HG03280 (cell line): ENCODE measurements at regions not wholly inside any gene's neighbourhood (a gene's known extent, or its start where the extent isn't known, plus 50 kb on each side); places are given as distances from the start of the nearest gene placed in this dataset.
"Not testable (repeated sequence)": the region's sequence is repeated elsewhere in the genome, so short reads cannot be mapped to it uniquely, and the experiment has no call there.

Experiments used
- ATAC-seq: cut with Tn5 transposase; IDR thresholded peaks from one replicate; pipeline ENCODE4 v1.9.1; 2021; ENCODE audit warnings: mild to moderate bottlenecking, moderate library complexity; ENCODE audit not compliant: unreplicated experiment

DNA sequence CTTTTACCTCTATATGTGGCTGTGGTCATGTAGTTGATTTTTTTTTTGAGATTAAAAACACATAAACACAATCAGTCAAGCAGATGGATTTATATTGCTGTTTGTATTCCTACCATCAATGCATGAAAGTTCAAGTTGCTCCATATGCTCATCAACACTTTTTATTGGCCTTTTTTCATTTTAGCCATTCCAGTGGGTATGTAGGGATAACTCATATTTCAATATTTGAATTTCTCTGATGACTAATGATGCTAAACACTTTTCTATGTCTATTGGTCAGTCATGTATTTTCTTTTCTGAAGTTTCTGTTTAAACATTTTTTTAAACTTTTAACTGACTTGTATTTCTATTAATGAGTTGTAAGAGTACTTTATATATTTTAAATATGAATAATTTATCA lies 445.4 kb upstream of the RGMB start:
- ATAC-seq = no peak

DNA sequence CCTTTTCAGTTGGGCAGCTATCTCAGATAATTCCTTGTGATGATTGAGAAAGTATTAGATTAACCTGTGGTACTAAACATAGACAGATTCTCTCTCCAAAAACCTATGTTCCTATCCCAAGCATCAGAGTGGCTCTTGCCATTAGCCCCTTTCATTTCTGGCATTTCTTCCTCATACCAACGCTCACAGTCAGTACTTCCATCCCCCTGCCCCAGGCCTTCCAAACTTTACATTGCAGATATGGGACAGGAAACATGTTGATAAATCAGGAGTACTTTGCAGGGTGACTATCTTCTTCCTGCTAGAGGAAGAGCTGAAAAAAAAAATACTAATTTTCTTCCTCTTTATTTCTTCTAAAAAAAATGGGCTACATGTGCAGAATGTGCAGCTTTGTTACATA lies 442.6 kb upstream of the RGMB start:
- ATAC-seq = no peak

DNA sequence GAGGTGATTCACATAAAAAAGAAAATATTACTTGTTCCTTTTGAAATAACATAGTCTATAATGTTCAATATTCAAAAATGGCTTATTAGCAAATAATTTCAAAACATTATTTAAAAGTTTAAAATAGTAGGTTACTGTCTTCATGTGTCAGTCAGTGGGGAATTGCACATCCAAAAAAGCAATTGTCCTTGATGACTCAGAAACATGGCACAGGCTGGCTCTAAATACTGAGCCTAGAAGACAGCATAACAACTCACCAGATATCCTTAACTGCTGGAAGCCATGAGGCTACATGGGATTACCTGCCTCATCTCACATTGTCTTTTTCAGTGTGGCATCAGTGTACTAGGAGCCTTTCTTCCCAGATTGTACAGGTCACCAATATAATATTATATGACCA lies 439.5 kb upstream of the RGMB start:
- ATAC-seq = no peak

DNA sequence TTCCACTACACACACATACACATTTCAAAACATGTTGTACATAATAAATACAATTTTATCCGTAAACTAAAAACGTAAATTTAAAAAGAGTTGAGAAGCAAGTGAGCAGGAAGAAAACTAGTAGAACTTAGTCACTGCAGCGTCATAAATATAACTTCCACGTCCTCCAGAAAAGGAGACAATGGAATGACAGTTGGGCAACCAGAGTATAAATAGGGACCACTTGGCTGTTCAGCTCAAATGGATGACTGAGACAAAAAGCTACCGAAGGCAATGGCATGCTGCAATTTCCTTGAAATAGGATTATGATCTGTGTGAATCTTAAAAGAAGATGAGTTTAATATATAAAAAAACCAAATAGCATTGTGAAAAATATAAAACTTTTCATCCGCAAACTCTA lies 438.5 kb upstream of the RGMB start:
- ATAC-seq = no peak

DNA sequence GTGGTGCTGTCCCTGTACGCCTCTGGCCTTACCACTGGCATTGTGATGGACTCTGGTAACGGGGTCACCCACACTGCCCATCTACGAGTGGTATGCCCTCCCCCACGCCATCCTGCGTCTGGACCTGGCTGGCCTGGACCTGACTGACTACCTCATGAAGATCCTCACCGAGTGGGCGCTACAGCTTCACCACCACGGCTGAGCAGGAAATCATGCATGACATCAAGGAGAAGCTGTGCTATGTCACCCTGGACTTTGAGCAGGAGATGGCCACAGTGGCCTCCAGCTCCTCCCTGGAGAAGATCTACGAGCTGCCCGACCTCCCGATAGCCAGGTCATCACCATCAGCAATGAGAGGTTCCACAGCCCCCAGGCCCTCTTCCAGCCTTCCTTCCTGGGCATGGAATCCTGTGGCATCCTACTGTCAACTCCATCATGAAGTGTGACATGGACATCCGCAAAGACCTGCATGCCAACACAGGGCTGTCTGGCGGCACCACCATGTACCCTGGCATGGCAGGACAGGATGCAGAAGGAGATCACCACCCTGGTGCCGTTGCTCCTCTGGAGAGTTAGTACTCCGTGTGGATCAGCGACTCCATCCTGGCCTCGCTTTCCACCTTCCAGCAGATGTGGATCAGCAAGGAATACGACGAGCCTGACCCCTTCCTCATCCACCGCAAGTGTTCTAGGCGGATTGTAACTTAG lies 434.2 kb upstream of the RGMB start:
- ATAC-seq = no peak

DNA sequence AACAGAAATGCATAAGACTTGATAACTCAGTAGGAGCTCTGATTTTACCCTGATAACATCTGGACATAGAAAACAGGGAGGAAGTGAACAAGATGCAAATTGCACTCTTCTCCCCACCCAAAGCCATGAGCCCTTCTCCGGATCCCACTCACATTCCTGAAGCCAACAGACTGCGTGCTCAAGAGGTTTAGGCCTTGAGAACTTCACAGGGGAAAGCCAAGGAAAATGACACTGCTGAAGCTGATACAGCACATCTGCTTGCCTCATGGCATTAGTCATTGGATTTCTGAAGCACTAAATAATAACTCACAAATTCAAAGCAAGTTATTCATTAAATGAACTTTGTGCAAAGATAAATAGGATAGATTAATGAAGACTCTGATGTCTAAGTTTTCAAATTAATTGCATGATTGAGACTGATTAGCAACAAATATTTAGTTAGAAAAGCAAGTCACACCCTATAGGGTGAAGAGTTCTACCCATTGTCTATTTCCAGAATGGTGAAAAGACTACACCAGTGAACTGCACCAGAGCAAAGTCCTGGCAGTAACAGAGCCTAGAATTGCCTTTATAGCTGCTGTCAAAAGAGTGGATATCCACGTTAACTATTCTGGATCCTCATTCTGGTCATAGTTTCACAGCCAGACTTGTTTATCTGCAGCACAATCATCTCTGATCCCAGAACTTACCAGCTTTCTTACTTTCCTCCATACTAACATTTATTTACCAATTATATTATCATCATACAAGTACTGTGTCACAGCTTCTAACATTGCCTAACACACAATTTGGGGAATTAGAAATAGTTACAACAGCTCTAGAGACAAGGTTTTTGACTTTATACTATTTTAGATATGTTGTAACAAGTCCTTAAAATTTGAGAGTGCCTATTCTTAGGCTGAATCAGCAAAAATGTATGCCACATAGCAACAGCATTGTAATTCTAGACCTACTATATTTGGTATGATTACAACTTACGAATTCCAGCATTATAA lies 432.1 kb upstream of the RGMB start:
- ATAC-seq = no peak

DNA sequence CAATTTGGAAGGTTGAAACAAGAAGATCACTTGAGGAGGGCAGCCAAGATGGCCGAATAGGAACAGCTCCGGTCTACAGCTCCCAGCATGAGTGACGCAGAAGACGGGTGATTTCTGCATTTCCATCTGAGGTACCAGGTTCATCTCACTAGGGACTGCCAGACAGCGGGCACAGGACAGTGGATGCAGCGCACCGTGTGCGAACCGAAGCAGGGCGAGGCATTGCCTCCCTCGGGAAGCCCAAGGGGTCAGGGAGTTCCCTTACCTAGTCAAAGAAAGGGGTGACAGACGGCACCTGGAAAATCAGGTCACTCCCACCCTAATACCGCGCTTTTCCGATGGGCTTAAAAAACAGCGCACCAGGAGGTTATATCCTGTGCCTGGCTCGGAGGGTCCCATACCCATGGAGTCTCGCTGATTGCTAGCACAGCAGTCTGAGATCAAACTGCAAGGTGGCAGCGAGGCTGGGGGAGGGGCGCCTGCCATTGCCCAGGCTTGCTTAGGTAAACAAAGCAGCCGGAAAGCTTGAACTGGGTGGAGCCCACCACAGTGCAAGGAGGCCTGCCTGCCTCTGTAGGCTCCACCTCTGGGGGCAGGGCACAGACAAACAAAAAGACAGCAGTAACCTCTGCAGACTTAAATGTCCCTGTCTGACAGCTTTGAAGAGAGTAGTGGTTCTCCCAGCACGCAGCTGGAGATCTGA lies 430.4 kb upstream of the RGMB start:
- not testable (repeated sequence) for ATAC-seq

DNA sequence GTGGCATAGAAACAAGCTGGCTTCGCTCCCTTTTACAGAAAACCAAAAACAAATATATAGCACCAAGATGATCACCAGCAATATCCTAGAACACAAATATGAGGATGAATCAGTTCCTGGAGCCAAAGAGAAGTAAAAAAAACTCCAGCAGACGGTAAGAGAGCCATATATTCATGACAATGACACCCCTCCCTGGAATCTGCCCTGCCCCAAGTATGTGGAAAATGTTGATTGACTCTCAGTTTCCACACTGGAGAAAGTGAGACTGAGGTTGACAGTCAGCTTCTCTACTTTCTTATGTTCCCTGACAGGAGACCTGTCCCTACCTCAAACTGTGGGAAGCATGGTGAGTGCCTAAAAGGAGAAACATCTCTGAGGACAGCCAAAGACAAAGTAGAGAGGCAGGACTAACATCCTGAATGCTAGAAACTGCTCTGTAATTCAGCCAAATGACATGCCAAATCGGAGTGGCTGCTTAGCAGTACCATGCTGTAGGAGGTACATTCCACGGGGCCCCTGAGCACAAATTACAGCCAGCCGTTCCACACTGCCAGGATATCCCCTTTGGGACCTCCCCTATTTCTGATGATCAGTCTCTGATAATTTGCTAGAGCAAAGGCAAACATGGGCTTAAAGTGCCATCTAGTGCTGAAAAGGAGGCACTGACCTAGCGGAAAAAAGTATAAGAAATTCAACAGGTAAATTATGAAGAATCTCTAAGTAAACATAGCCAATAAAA lies 424.0 kb upstream of the RGMB start:
- no peak for ATAC-seq

DNA sequence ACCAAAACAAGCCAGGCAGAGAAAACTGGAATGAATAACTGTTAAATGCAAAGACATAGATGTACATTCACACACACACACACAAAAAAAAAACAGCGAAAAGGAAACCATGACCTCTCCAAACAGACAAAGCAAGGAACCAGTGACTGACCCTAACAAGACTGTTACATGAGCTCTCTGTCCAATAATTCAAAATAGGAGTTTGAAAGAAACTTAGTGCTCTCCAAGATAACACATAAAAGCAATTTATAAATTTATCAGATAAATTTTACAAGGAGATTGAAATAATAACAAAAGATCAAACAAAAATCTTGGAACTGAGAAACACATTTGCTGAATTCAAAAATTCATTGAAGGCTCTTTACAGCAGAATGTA lies 423.5 kb upstream of the RGMB start:
- no peak for ATAC-seq

DNA sequence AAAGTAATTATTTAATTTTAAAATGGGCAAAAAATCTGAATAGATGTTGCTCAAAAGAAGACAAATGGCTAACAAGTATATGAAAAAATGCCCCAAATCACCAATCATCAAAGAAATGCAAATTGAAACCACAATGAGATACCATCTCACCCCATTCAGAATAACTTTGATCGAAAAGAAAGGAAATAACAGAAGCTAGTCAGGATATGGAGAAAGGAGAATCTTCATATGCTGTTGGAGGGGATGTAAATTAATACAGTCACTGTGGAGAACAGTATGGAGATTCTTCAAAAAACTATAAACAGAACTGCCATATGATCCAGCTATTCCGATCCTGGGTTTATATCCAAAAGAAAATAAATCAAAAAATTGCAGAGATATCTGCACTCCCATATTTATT lies 418.5 kb upstream of the RGMB start:
- no peak for ATAC-seq

DNA sequence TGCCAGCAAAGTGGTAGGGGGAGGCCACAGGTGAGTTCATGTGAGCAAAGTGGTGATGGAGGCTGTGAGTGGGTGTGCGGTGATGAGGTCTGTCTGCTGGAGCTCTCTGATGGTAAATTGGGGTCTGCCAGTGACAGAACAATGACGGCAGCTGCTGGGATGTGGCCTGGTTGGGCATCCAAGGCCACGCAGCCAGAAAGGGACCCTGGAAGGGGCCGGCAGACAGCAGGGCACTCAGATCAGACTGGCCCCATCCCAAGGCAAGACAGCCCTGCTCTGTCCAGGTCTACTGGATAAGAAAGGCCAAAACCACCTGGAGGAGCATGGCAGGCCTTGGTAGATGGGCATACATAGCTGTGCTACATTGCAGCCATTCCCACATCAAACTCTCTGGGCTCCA lies 412.9 kb upstream of the RGMB start:
- no peak for ATAC-seq

DNA sequence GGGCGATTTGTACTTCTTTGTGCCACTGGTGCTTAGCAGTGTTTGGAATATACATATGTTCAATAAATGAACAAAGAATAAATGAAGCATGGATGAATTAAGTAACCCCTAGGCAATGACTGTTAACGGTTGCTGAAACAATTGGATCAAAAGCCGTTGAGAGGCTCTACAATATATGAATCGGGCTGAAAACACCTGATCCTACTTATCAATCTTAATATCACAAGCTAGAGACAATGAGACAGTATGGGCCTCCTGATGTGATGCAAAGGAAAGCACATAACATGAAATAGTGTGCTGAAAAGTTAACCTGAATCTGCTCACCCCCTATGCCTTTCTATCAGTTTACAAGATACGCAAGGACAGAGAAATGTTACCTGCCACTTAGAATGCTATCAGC lies 410.3 kb upstream of the RGMB start:
- ATAC-seq = no peak

DNA sequence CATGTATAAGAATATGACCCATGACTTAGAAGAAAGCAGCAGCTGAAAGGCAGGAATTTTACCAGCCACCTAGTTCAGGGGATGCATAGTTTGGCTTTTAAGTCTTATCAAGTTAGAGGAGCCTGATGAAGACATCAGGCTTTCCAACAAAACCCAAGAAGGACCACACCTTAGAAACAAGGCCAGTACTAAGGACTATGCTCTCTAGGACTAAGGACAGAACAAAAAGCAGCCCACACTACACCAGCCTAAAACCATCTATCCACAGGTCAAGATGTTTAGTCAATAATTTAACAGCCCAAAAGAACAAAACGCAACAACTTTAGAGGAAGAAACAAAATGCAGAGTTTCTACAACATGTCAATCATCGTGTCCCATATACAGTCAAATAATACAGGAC lies 408.9 kb upstream of the RGMB start:
- ATAC-seq = no peak

DNA sequence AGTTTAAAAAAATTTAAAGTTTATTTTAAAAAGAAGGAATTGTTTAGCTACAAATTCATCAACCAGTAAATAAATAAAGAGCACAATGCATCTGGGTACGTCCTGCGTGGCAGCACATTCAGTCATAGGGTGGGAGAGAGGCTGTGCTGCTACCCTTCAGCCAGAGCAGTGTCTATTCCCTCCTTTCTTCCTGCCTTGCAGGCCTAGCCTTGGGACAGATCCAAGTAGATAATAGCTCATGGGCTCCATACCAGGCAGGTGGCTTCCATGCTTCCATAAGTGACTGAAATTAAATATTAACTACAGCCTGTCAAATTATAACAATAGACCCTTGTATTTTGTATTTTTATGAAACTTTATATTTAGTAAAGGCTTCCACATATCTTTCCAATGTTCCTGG lies 408.3 kb upstream of the RGMB start:
- ATAC-seq = no peak

DNA sequence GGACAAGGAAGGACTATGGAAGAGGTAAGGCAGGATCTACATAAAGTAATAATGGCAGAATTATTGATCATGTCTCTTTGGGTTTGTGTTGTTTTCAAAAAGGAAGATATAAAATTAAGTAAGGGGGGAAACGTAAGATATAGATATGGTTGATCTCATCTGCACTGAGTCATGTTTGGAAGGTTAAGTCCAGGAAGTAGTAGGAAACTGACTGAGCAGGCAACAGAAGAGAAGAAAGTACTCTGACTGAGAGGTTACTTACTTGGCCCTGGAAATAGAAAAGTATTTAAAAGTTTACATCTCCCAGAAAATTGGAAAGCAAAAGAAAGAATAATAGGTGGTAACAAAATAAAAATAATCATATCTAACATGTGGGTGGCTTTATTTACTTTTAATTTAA lies 405.3 kb upstream of the RGMB start:
- ATAC-seq = no peak

DNA sequence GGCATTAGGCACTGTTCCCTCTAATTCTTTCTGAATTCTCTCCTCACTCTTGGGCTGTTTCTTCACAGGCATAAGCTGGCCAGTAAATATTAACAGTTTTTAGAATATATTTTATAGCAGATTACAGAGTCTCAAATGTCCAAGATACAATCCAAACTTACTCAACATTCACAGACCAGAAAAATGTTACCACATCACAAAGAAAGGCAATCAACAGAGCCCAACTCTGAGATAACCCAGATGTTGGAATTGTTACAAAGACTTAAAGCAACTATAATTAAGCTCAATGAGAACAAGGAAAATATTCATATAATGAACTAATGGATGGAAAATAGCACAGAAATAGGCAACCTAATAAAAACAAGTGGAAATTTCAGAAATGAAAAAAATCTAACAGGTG lies 401.1 kb upstream of the RGMB start:
- no peak for ATAC-seq

DNA sequence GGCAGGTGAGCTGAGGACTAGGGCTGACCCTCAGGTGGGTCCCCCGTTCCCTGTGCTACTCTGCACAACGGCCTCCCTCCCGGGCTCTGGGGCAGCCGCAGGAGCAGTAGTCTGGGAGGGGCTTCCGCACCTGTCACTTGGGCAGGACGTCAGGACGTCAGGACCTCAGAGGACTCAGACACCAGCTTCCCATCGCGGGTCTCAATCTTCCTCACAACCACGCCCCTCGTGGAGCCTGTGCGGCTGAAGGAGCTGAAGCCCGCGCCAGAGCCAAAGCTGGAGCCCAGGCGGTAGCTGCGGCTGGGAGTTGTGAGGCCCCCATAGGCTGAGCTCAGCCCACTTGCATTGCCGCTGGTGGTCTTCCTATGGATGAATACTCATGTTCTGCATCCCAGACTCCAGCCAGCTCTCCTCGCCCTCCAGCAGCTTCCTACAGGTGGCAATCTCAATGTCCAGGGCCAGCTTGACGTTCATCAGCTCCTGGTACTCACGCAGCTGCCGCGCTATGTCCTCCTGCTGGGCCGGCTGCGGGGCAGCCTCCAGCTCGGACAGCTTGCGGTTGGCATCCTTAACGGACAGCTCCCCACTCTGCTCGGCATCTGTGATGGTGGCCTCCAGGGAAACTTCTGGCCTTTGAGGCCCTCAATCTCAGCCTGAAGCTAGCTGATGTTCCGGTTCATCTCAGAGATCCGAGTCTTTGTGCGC lies 381.4 kb upstream of the RGMB start:
- no peak for ATAC-seq

DNA sequence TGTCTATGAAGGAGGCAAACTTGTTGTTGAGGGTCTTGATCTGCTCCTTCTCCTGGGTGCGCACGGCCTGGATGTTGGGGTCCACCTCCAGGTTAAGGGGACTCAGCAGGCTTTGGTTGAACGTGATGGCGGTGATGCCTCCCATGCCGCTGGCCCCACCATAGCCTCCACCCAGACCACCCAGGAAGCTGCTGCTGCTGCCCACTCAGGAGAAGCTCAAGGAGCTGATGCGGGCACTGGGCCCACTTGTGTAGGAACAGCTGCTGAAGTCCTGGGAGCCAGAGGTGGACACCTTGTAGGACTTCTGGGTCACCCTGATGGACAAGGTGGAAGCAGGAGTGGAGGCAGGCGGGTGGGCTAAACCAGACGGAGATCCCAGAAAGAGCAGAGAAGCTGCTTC lies 380.3 kb upstream of the RGMB start:
- not testable (repeated sequence) for ATAC-seq

DNA sequence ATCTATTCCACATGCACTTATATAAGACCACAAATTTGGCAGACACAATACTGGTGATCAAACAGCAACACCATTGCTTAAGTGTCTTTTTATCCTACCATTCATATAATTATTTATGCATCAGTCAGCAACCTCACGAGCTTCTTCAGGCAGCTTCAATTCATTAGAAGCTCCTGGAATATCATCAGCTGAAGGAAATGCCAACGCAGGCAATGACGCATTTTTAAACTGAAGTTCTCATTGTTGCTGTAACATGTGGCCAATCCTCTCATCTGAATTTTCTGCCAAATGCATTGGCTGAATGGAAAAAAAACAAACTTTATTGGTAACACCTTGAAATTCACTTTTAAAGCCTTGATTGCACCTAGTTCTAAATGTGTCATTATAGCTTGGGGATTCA lies 376.4 kb upstream of the RGMB start:
- no peak for ATAC-seq

DNA sequence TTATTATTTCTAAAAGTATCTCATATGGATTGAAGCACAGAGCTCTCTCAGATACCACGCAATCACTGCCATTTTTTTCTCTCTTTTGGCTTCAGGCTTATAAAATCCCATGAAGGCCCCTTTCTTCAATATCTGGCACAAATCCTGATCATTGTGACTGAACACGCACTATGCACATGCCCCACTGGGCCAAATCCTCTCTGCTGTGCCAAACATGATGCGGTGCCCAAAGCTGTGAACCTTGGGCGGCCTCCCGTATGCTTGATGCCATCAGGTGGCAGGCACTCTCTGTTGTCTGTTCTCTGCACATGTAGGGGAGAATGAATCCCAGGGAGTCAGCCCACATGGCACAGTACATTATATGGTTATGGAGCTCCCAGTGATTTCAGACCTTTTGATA lies 375.0 kb upstream of the RGMB start:
- no peak for ATAC-seq
